HL-60 (cell line): ENCODE measurements at regions not wholly inside any gene's neighbourhood (a gene's known extent, or its start where the extent isn't known, plus 50 kb on each side); places are given as distances from the start of the nearest gene placed in this dataset.

Experiments used
- DNase-seq, 2 experiments: peaks; one replicate each; pipeline ENCODE4 v3.0.0-alpha.2; 2010 to 2020; ENCODE audit warnings: low read depth in 1 of 2, low spot score in 1 of 2
- H3K27ac ChIP-seq: fragments of 250-450 bp; sonication (Bioruptor Pico); replicated peaks from 2 replicates; pipeline ENCODE4 v1.5.1; 2020; ENCODE audit warnings: mild to moderate bottlenecking, moderate library complexity
- H3K27me3 ChIP-seq: fragments of 250-450 bp; sonication (Bioruptor Pico); 2 replicates; pipeline ENCODE4 v1.5.1; 2021; ENCODE audit warnings: mild to moderate bottlenecking, moderate library complexity; ENCODE audit not compliant: insufficient read depth, poor library complexity, severe bottlenecking
- H3K4me3 ChIP-seq: replicated peaks from 2 replicates; pipeline ENCODE4 v1.5.1; 2011; ENCODE audit warnings: mild to moderate bottlenecking, control low read depth, low read length; ENCODE audit not compliant: insufficient read depth
- GABPA ChIP-seq: IDR thresholded peaks from 2 replicates; pipeline ENCODE4 v1.6.1; 2012; ENCODE audit warnings: low read depth
- POLR2AphosphoS5 ChIP-seq: IDR thresholded peaks from 2 replicates; pipeline ENCODE4 v1.6.1; 2012; ENCODE audit warnings: low read depth
- REST ChIP-seq: IDR thresholded peaks from 2 replicates; pipeline ENCODE4 v1.6.1; 2012; ENCODE audit warnings: low read depth; ENCODE audit not compliant: insufficient replicate concordance
- SPI1 ChIP-seq: IDR thresholded peaks from 2 replicates; pipeline ENCODE4 v1.6.1; 2012; ENCODE audit warnings: low read depth, mild to moderate bottlenecking, borderline replicate concordance
- TF ChIP-seq, protein P1 (sequence below): IDR thresholded peaks from one replicate; pipeline ENCODE4 v1.5.1; 2011; ENCODE audit warnings: low read length, control low read depth, inconsistent platforms; ENCODE audit not compliant: insufficient read depth

GRCh38 chr15:36323615-36324014, 255.8 kb upstream of the CDIN1 start:
- DNase-seq, result no peak
- no peak overlapping the region for H3K27ac ChIP-seq
- no peak for TF ChIP-seq GABPA
- TF ChIP-seq REST, result no peak
- no peak for TF ChIP-seq POLR2AphosphoS5
- no peak for TF ChIP-seq SPI1
- TF ChIP-seq, protein P1, sequence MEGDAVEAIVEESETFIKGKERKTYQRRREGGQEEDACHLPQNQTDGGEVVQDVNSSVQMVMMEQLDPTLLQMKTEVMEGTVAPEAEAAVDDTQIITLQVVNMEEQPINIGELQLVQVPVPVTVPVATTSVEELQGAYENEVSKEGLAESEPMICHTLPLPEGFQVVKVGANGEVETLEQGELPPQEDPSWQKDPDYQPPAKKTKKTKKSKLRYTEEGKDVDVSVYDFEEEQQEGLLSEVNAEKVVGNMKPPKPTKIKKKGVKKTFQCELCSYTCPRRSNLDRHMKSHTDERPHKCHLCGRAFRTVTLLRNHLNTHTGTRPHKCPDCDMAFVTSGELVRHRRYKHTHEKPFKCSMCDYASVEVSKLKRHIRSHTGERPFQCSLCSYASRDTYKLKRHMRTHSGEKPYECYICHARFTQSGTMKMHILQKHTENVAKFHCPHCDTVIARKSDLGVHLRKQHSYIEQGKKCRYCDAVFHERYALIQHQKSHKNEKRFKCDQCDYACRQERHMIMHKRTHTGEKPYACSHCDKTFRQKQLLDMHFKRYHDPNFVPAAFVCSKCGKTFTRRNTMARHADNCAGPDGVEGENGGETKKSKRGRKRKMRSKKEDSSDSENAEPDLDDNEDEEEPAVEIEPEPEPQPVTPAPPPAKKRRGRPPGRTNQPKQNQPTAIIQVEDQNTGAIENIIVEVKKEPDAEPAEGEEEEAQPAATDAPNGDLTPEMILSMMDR, result no peak

GRCh38 chr15:36325206-36325605, 254.2 kb upstream of the CDIN1 start:
- no peak for TF ChIP-seq SPI1
- no peak for TF ChIP-seq REST
- no peak for TF ChIP-seq GABPA
- no peak for TF ChIP-seq POLR2AphosphoS5
- H3K27ac ChIP-seq, result no peak overlapping the region
- no peaks in the 10 kb centered on the region for H3K27me3 ChIP-seq
- no peak overlapping the region for H3K4me3 ChIP-seq
- no peak for DNase-seq

More at GRCh38 chr15:36323615-36324014, 255.8 kb upstream of the CDIN1 start:
- Histone ChIP-seq H3K27me3 (no peaks in the 10 kb centered on the region), H3K4me3 (no peak overlapping the region)

DNA sequence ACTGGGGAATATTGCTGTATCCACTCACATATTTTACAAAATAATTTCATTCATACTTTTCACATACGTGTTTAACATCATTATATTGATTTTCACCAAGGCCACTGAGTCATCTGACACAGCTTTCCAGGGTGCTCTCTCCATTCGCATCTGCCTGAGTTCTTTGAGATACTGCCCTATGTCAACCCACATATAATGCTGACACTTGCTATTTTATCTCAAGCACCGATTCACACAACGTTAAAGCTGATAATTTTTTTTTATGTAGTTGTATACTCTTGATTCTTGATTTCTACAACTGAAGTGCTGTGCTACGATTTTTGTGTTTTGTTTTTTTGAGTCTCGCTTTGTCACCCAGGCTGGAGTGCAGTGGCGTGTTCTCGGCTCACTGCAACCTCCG, 249.8 kb upstream of the CDIN1 start:
- TF ChIP-seq SPI1 (no peak), GABPA (no peak), POLR2AphosphoS5 (no peak), REST (no peak)
- TF ChIP-seq, protein P1, result no peak
- Histone ChIP-seq H3K4me3 (no peak overlapping the region), H3K27me3 (no peaks in the 10 kb centered on the region), H3K27ac (no peak overlapping the region)
- DNase-seq, result no peak

- no peak for DNase-seq
- Histone ChIP-seq H3K27ac (no peak overlapping the region), H3K4me3 (no peak overlapping the region), H3K27me3 (no peaks in the 10 kb centered on the region)
- no peak for TF ChIP-seq REST
Measured at GRCh38 chr15:36330598-36330997, 248.8 kb upstream of the CDIN1 start.
